ENCODE measurements at regions not wholly inside any gene's neighbourhood (a gene's known extent, or its start where the extent isn't known, plus 50 kb on each side); places are given as distances from the start of the nearest gene placed in this dataset.

GRCh38 chr3:171514466-171514865, 54.3 kb upstream of the TNIK start:
- TF ChIP-seq CTCF (IDR thresholded peaks at IDR 0.05; ENCODE audit: insufficient read depth, low read length) (no peak), REST (IDR thresholded peaks at IDR 0.05; ENCODE audit: insufficient replicate concordance, low read depth) (no peak), SPI1 (IDR thresholded peaks at IDR 0.05; ENCODE audit: borderline replicate concordance, low read depth) (no peak), GABPA (IDR thresholded peaks at IDR 0.05; ENCODE audit: low read depth) (no peak), POLR2AphosphoS5 (IDR thresholded peaks at IDR 0.05; ENCODE audit: low read depth) (no peak)
